GM18867 (cell line): ENCODE measurements at regions not wholly inside any gene's neighbourhood (a gene's known extent, or its start where the extent isn't known, plus 50 kb on each side); places are given as distances from the start of the nearest gene placed in this dataset.

Source experiments
- ATAC-seq: cut with Tn5 transposase; IDR thresholded peaks from one replicate; pipeline ENCODE4 v1.9.1; 2021; ENCODE audit warnings: mild to moderate bottlenecking, moderate library complexity; ENCODE audit not compliant: unreplicated experiment

- no peak for ATAC-seq
Measured at GRCh38 chr1:29825274-29825940, 589.1 kb downstream of the PTPRU start.

- no peak for ATAC-seq
Measured at GRCh38 chr1:29824511-29825273, 588.4 kb downstream of the PTPRU start.

GRCh38 chr1:29824025-29824424 is 587.7 kb downstream of the PTPRU start:
- ATAC-seq, result no peak

GRCh38 chr1:29823561-29823960 is 587.2 kb downstream of the PTPRU start:
- no peak for ATAC-seq

- ATAC-seq, result no peak
Measured at GRCh38 chr1:29821605-29822004, 585.3 kb downstream of the PTPRU start.

GRCh38 chr1:29820401-29820800 is 584.1 kb downstream of the PTPRU start:
- ATAC-seq, result no peak

- no peak for ATAC-seq
Measured at GRCh38 chr1:29812408-29813135, 576.2 kb downstream of the PTPRU start.

GRCh38 chr1:29811727-29812407 is 575.5 kb downstream of the PTPRU start:
- ATAC-seq, result no peak

- no peak for ATAC-seq
Measured at GRCh38 chr1:29811247-29811646, 574.9 kb downstream of the PTPRU start.

GRCh38 chr1:29810121-29811120 is 574.1 kb downstream of the PTPRU start:
- ATAC-seq, result no peak

- no peak for ATAC-seq
Measured at GRCh38 chr1:29809446-29810120, 573.3 kb downstream of the PTPRU start.

GRCh38 chr1:29808141-29808995 is 572.0 kb downstream of the PTPRU start:
- ATAC-seq, result no peak

GRCh38 chr1:29807689-29808088 is 571.4 kb downstream of the PTPRU start:
- ATAC-seq, result no peak

GRCh38 chr1:29806646-29807319 is 570.5 kb downstream of the PTPRU start:
- ATAC-seq, result no peak

GRCh38 chr1:29805896-29806160 is 569.5 kb downstream of the PTPRU start:
- ATAC-seq, result no peak

GRCh38 chr1:29805122-29805895 is 569.0 kb downstream of the PTPRU start:
- ATAC-seq, result no peak

GRCh38 chr1:29804181-29804899 is 568.0 kb downstream of the PTPRU start:
- ATAC-seq, result no peak
